CD4-positive, CD25-positive, alpha-beta regulatory T cell (primary cell): ENCODE measurements at regions not wholly inside any gene's neighbourhood (a gene's known extent, or its start where the extent isn't known, plus 50 kb on each side); places are given as distances from the start of the nearest gene placed in this dataset.
"Not testable (repeated sequence)": the region's sequence is repeated elsewhere in the genome, so short reads cannot be mapped to it uniquely, and the experiment has no call there.

Experiments used
- ATAC-seq, 2 donors: fragments of 150-1000 bp; cut with Tn5 transposase; one replicate each; pipeline ENCODE4 v1.10.0; 2021; ENCODE audit warnings: low read depth in 2 of 2, moderate number of reproducible peaks in 2 of 2, moderate library complexity in 1 of 2
- DNase-seq, 3 donors: peaks; one replicate each; pipeline versions ENCODE4 v3.0.0 to v3.0.0-alpha.2; 2012 to 2022; ENCODE audit warnings: mixed read lengths in 1 of 3
- H3K27ac ChIP-seq: one replicate; pipeline ENCODE4 v1.7.0; 2013; ENCODE audit warnings: mild to moderate bottlenecking, low read length; ENCODE audit not compliant: insufficient read depth, poor library complexity, severe bottlenecking
- H3K27me3 ChIP-seq: one replicate; pipeline ENCODE4 v1.7.0; 2013; ENCODE audit warnings: low read length; ENCODE audit not compliant: control insufficient read depth, insufficient read depth
- H3K36me3 ChIP-seq: one replicate; pipeline ENCODE4 v1.7.0; 2013; ENCODE audit warnings: mild to moderate bottlenecking, low read length, moderate library complexity; ENCODE audit not compliant: control insufficient read depth, insufficient read depth
- H3K4me1 ChIP-seq: 2 replicates; pipeline ENCODE4 v1.7.0; 2013; ENCODE audit warnings: mild to moderate bottlenecking, low read length; ENCODE audit not compliant: insufficient read depth, control insufficient read depth, poor library complexity, severe bottlenecking
- H3K4me3 ChIP-seq: one replicate; pipeline ENCODE4 v1.7.0; 2013; ENCODE audit warnings: low read depth, mild to moderate bottlenecking, low read length, moderate library complexity
- H3K9me3 ChIP-seq, 2 experiments: 1 replicate in 1 of 2; 2 replicates in 1 of 2; pipeline ENCODE4 v1.7.0; 2013; ENCODE audit warnings: low read length in 2 of 2, mild to moderate bottlenecking in 1 of 2, moderate library complexity in 1 of 2; ENCODE audit not compliant: control insufficient read depth in 2 of 2
- H3K27ac Mint-ChIP-seq, 3 donors: one replicate each; pipeline ENCODE4 v1.8.0; 2020 to 2022; ENCODE audit warnings: mild to moderate bottlenecking in 3 of 3, mixed read lengths in 3 of 3, moderate library complexity in 2 of 3
- H3K27me3 Mint-ChIP-seq: one replicate; pipeline ENCODE4 v1.8.0; 2022; ENCODE audit warnings: mild to moderate bottlenecking, mixed read lengths
- H3K36me3 Mint-ChIP-seq: one replicate; pipeline ENCODE4 v1.8.0; 2020; ENCODE audit warnings: mixed read lengths
- H3K4me1 Mint-ChIP-seq, 4 donors: one replicate each; pipeline ENCODE4 v1.8.0; 2020 to 2022; ENCODE audit warnings: mixed read lengths in 4 of 4, mild to moderate bottlenecking in 1 of 4
- H3K4me3 Mint-ChIP-seq, 4 donors: one replicate each; pipeline ENCODE4 v1.8.0; 2020 to 2022; ENCODE audit warnings: mild to moderate bottlenecking in 4 of 4, mixed read lengths in 4 of 4, moderate library complexity in 3 of 4
- H3K9me3 Mint-ChIP-seq, 7 donors: one replicate each; pipeline ENCODE4 v1.8.0; 2020 to 2022; ENCODE audit warnings: mixed read lengths in 7 of 7, mild to moderate bottlenecking in 3 of 7, moderate library complexity in 2 of 7

DNA sequence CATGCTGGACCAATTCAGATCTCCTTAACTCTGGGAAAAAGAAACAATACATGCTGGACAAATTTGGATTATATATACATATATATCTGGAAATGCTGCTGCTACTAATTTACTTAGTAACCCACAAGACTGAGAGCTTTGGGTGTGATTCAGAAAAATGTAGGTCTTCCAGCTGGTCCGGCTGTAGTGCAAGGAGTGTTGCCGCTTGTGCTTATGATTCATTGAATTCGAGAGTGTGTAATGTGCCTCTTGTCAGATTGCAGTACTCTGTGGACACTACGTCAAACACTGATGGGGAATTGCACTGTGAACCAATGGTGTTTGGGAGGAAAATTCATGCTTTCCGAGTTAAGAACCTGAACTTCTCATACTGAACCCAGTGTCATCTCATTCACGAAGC lies 1155.5 kb downstream of the EPHA7 start:
- Histone ChIP-seq H3K9me3 (no peaks in the 10 kb centered on the region), H3K4me3 (no peak overlapping the region), H3K27me3 (no peaks in the 10 kb centered on the region), H3K4me1 (no peaks in the 10 kb centered on the region), H3K27ac (no peak overlapping the region), H3K36me3 (no peaks in the 10 kb centered on the region)
- H3K27me3 Mint-ChIP-seq = no peaks in the 10 kb centered on the region
- no peaks in the 10 kb centered on the region for H3K36me3 Mint-ChIP-seq
- H3K27ac Mint-ChIP-seq = no peak overlapping the region
- ATAC-seq = no peak
- DNase-seq = no peak
- H3K4me1 Mint-ChIP-seq = no peaks in the 10 kb centered on the region
- peaks cover 0 to 14% (median 4%) of the 10 kb centered on the region in 7 donors for H3K9me3 Mint-ChIP-seq
- no peak overlapping the region for H3K4me3 Mint-ChIP-seq

- H3K4me1 Mint-ChIP-seq = no peaks in the 10 kb centered on the region
- no peaks in the 10 kb centered on the region for H3K36me3 Mint-ChIP-seq
- Histone ChIP-seq H3K36me3 (no peaks in the 10 kb centered on the region), H3K9me3 (no peaks in the 10 kb centered on the region), H3K4me1 (no peaks in the 10 kb centered on the region), H3K27ac (no peak overlapping the region), H3K4me3 (no peak overlapping the region), H3K27me3 (no peaks in the 10 kb centered on the region)
- peaks cover 0 to 18% (median 4%) of the 10 kb centered on the region in 7 donors for H3K9me3 Mint-ChIP-seq
- H3K27me3 Mint-ChIP-seq = no peaks in the 10 kb centered on the region
- H3K4me3 Mint-ChIP-seq = no peak overlapping the region
- H3K27ac Mint-ChIP-seq = no peak overlapping the region
- ATAC-seq (no peak), DNase-seq (no peak)
Observed at GRCh38 chr6:92259171-92259570, 1160.2 kb downstream of the EPHA7 start.

GRCh38 chr6:92243315-92243714 lies 1176.0 kb downstream of the EPHA7 start:
- H3K4me3 Mint-ChIP-seq = no peak overlapping the region
- H3K9me3 Mint-ChIP-seq = peaks cover 0 to 15% (median 7%) of the 10 kb centered on the region in 7 donors
- Histone ChIP-seq H3K9me3 (no peaks in the 10 kb centered on the region), H3K27me3 (no peaks in the 10 kb centered on the region), H3K27ac (no peak overlapping the region), H3K36me3 (no peaks in the 10 kb centered on the region), H3K4me1 (no peaks in the 10 kb centered on the region), H3K4me3 (no peak overlapping the region)
- no peaks in the 10 kb centered on the region for H3K36me3 Mint-ChIP-seq
- no peaks in the 10 kb centered on the region for H3K27me3 Mint-ChIP-seq
- no peaks in the 10 kb centered on the region for H3K4me1 Mint-ChIP-seq
- H3K27ac Mint-ChIP-seq = no peak overlapping the region
- DNase-seq (no peak), ATAC-seq (no peak)

- Mint-ChIP-seq H3K27me3 (no peaks in the 10 kb centered on the region), H3K9me3 (peaks cover 6 to 39% (median 12%) of the 10 kb centered on the region in 7 donors), H3K36me3 (no peaks in the 10 kb centered on the region), H3K27ac (no peak overlapping the region), H3K4me3 (no peak overlapping the region), H3K4me1 (peaks cover 0 to 6% (median 0%) of the 10 kb centered on the region in 4 donors)
- ATAC-seq (no peak), DNase-seq (no peak)
- no peaks in the 10 kb centered on the region for H3K36me3 ChIP-seq
- H3K4me3 ChIP-seq = no peak overlapping the region
- no peak overlapping the region for H3K27ac ChIP-seq
- H3K27me3 ChIP-seq = no peaks in the 10 kb centered on the region
- peaks cover 0 to 3% of the 10 kb centered on the region in 2 experiments for H3K9me3 ChIP-seq
- no peaks in the 10 kb centered on the region for H3K4me1 ChIP-seq
Observed at GRCh38 chr6:92231171-92231701, 1188.1 kb downstream of the EPHA7 start.

DNA sequence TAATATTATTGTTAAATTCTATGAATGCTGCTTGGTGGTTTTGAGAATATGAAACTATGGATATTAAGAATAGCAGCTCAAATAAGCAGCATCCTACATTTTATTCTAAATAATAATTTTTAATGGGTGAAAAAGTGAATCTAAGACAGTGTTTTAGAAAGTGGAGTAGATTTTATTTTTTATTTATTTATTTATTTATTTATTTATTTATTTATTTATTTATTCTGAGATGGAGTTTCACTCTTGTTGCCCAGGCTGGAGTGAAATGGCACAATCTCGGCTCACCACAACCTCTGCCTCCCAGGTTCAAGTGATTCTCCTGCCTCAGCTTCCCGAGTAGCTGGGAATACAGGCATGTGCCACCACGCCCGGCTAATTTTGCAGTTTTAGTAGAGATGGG lies 1199.4 kb downstream of the EPHA7 start:
- not testable (repeated sequence) for H3K4me1 Mint-ChIP-seq, ATAC-seq
- H3K9me3 Mint-ChIP-seq = peaks cover 2 to 11% (median 6%) of the 10 kb centered on the region in 7 donors

GRCh38 chr6:92216717-92217116 lies 1202.6 kb downstream of the EPHA7 start:
- DNase-seq (no peak), ATAC-seq (no peak)
- no peaks in the 10 kb centered on the region for H3K27me3 Mint-ChIP-seq
- no peak overlapping the region for H3K4me3 ChIP-seq
- H3K27ac ChIP-seq = no peak overlapping the region
- no peaks in the 10 kb centered on the region for H3K4me1 ChIP-seq
- H3K9me3 Mint-ChIP-seq = peaks cover 4 to 13% (median 7%) of the 10 kb centered on the region in 7 donors
- no peaks in the 10 kb centered on the region for H3K36me3 ChIP-seq
- H3K27me3 ChIP-seq = no peaks in the 10 kb centered on the region
- no peak overlapping the region for H3K27ac Mint-ChIP-seq
- H3K36me3 Mint-ChIP-seq = no peaks in the 10 kb centered on the region
- no peaks in the 10 kb centered on the region for H3K4me1 Mint-ChIP-seq
- H3K4me3 Mint-ChIP-seq = no peak overlapping the region
- H3K9me3 ChIP-seq = no peaks in the 10 kb centered on the region

More for the DNA sequence above, 1199.4 kb downstream of the EPHA7 start:
- not testable (repeated sequence) for H3K36me3 Mint-ChIP-seq, H3K9me3 ChIP-seq, DNase-seq, H3K36me3 ChIP-seq, H3K27me3 ChIP-seq, H3K4me1 ChIP-seq, H3K4me3 Mint-ChIP-seq, H3K27ac ChIP-seq, H3K27ac Mint-ChIP-seq, H3K27me3 Mint-ChIP-seq, H3K4me3 ChIP-seq

DNA sequence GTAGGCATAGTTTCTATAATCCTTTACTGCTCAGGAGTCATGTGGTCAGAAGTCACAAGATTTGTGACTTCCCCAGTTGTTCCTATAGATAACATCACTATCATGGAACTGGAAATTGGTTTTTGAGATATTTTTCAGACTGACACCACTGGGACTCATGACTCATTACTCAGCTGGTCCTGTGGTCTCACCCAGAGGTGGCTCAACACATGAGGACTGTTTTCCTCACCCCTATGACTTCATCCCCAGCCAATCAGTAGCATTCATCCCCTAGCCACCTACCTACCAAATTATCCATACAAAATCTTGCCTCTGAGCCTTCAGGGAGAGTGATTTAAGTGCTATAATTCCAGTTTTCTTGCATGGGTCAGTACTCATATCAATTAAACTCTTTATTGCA lies 1217.7 kb downstream of the EPHA7 start:
- H3K9me3 Mint-ChIP-seq = peaks cover 0 to 31% (median 5%) of the 10 kb centered on the region in 7 donors
- H3K9me3 ChIP-seq = peaks cover 2 to 5% of the 10 kb centered on the region in 2 experiments
- H3K36me3 ChIP-seq = no peaks in the 10 kb centered on the region
- no peak overlapping the region for H3K27ac ChIP-seq
- H3K4me1 ChIP-seq = no peaks in the 10 kb centered on the region
- DNase-seq = no peak
- no peaks in the 10 kb centered on the region for H3K4me1 Mint-ChIP-seq
- H3K27me3 ChIP-seq = no peaks in the 10 kb centered on the region
- no peak overlapping the region for H3K27ac Mint-ChIP-seq
- no peaks in the 10 kb centered on the region for H3K27me3 Mint-ChIP-seq
- H3K4me3 ChIP-seq = no peak overlapping the region
- H3K36me3 Mint-ChIP-seq = no peaks in the 10 kb centered on the region
- ATAC-seq = no peak
- H3K4me3 Mint-ChIP-seq = no peak overlapping the region

DNA sequence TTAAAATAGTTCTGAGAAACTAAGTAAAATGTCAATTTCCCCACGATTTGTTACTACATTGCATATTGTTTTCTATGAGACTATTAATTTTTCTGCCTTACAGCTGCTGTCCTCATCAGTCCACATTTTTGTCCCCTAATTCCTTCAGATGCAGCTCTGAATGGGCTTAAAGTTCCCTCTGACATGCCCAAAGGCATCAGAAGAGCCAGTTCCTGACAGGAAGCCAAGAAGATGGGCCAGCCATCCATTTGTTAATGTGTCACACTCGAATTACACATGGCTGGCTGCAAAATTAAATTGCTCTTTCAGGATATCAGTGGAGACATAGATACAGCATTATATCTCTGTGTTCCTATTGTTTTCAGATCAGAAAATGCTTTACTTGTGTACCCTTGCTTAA lies 1223.0 kb downstream of the EPHA7 start:
- H3K4me1 Mint-ChIP-seq = no peaks in the 10 kb centered on the region
- Histone ChIP-seq H3K27me3 (no peaks in the 10 kb centered on the region), H3K4me3 (no peak overlapping the region), H3K27ac (no peak overlapping the region), H3K4me1 (no peaks in the 10 kb centered on the region), H3K9me3 (peaks cover 1 to 10% of the 10 kb centered on the region in 2 experiments), H3K36me3 (no peaks in the 10 kb centered on the region)
- peaks cover 0 to 21% (median 4%) of the 10 kb centered on the region in 7 donors for H3K9me3 Mint-ChIP-seq
- DNase-seq (no peak), ATAC-seq (no peak)
- no peaks in the 10 kb centered on the region for H3K36me3 Mint-ChIP-seq
- no peak overlapping the region for H3K4me3 Mint-ChIP-seq
- no peaks in the 10 kb centered on the region for H3K27me3 Mint-ChIP-seq
- no peak overlapping the region for H3K27ac Mint-ChIP-seq
